Adrenal gland (tissue), 5 donors: ENCODE measurements at regions not wholly inside any gene's neighbourhood (a gene's known extent, or its start where the extent isn't known, plus 50 kb on each side); places are given as distances from the start of the nearest gene placed in this dataset.

Source experiments
- POLR2A ChIP-seq, 2 donors: fragments of 450-650 bp; IDR thresholded peaks; one replicate each; pipeline ENCODE4 v1.6.1; 2017; ENCODE audit warnings: antibody characterized with exemption in 2 of 2, mild to moderate bottlenecking in 2 of 2, moderate library complexity in 1 of 2
- TF ChIP-seq, protein P1 (sequence below), 6 experiments: fragments of 450-650 bp in 4 of 6; fragments of 200-600 bp in 2 of 6; sonication (generic) in 1 of 6; IDR thresholded peaks; 1 replicate in 5 of 6; 2 replicates in 1 of 6; pipeline versions ENCODE4 v1.5.1 to v1.8.0; 2016 to 2021; ENCODE audit warnings: antibody characterized with exemption in 6 of 6, mild to moderate bottlenecking in 2 of 6, moderate library complexity in 1 of 6
- donor health status: DM: no; HTN: no; CAD: no.

DNA sequence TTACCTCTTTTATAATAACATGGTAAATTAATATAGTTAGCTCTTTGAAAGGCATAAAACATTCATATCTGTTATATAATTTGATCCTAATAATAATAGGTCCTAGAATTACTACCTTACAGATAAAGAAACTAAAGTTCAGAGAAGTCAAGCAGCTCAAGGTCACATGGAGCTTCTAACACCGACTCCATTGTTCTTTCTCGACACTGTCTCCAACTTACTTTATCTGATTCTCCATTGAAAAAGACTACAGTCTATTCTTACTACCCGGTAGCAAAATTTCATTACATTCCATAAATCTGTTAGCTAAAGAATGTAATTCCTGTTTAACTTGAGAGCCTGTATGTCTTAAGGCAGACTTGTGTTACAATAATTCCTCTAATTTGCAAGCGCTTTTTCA lies 96.3 kb upstream of the TMEM161B start:
- TF ChIP-seq, protein P1, sequence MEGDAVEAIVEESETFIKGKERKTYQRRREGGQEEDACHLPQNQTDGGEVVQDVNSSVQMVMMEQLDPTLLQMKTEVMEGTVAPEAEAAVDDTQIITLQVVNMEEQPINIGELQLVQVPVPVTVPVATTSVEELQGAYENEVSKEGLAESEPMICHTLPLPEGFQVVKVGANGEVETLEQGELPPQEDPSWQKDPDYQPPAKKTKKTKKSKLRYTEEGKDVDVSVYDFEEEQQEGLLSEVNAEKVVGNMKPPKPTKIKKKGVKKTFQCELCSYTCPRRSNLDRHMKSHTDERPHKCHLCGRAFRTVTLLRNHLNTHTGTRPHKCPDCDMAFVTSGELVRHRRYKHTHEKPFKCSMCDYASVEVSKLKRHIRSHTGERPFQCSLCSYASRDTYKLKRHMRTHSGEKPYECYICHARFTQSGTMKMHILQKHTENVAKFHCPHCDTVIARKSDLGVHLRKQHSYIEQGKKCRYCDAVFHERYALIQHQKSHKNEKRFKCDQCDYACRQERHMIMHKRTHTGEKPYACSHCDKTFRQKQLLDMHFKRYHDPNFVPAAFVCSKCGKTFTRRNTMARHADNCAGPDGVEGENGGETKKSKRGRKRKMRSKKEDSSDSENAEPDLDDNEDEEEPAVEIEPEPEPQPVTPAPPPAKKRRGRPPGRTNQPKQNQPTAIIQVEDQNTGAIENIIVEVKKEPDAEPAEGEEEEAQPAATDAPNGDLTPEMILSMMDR (IDR thresholded peaks at IDR 0.05) = no peak
- TF ChIP-seq POLR2A (IDR thresholded peaks at IDR 0.05) = no peak
